ENCODE measurements at regions not wholly inside any gene's neighbourhood (a gene's known extent, or its start where the extent isn't known, plus 50 kb on each side); places are given as distances from the start of the nearest gene placed in this dataset.

DNA sequence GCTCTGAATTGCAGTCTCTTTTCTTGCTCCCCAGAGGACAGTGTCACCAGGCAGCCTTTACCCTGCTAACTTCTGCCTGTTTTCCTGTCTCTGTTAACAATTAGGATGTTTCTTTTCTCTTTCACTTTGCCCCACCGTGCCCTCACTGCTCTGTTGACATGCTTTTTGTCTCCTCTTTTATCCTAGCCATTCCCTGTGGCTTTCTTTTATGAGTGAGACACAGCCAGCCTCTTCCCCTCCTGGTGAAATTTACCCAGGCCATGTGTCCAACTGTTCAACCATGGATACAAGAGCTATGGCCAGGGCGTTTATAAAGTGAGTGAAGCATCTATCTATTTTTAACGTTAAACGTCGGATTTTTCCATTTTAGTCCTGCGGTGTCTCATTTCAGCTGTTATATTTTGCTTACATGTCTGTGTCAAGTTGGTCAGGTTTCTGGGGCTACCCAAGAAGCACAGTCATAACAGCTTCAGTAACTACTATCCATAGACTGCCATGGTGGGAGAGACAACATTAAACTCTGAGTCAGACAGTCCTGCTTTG lies 443.2 kb upstream of the AZI2 start:
- Histone ChIP-seq H3K27me3 (no peaks in the 10 kb centered on the region), H3K4me1 (no peaks in the 10 kb centered on the region), H3K9me3 (no peaks in the 10 kb centered on the region), H3K27ac (no peak overlapping the region), H3K4me3 (no peak overlapping the region), H3K36me3 (no peaks in the 10 kb centered on the region)
- ATAC-seq (no peak), DNase-seq (no peak)
- intact Hi-C loops (cut with DNase I): no loop called here
- no peak for TF ChIP-seq CTCF (IDR thresholded peaks at IDR 0.05)
- WGBS, 4 donors: 68 to 73% (median 70%) methylated on average over 6 of the region's 6 CpGs

- 80 to 87% (median 84%) methylated on average over 2 of the region's 2 CpGs for WGBS, 4 donors
- intact Hi-C loops (cut with DNase I): no loop called here
- no peak overlapping the region for H3K27ac ChIP-seq
- ATAC-seq (no peak), DNase-seq (no peak)
- H3K36me3 ChIP-seq: no peaks in the 10 kb centered on the region
- H3K4me3 ChIP-seq: no peak overlapping the region
- no peaks in the 10 kb centered on the region for H3K27me3 ChIP-seq
- no peaks in the 10 kb centered on the region for H3K9me3 ChIP-seq
- no peaks in the 10 kb centered on the region for H3K4me1 ChIP-seq
- TF ChIP-seq POLR2A (IDR thresholded peaks at IDR 0.05): no peak
Measured at GRCh38 chr3:28792604-28793003, 444.0 kb upstream of the AZI2 start.

- H3K36me3 ChIP-seq: no peaks in the 10 kb centered on the region
- no peaks in the 10 kb centered on the region for H3K27me3 ChIP-seq
- H3K27ac ChIP-seq: no peak overlapping the region
- TF ChIP-seq CTCF (IDR thresholded peaks at IDR 0.05): peak in 1 of 12 donors; percentile 10
- TF ChIP-seq POLR2A (IDR thresholded peaks at IDR 0.05): no peak
- no peak for ATAC-seq
- no peaks in the 10 kb centered on the region for H3K9me3 ChIP-seq
- 84 to 94% (median 87%) methylated on average over 4 of the region's 4 CpGs for WGBS, 4 donors
- no peak for DNase-seq
- no peak overlapping the region for H3K4me3 ChIP-seq
- no peaks in the 10 kb centered on the region for H3K4me1 ChIP-seq
- intact Hi-C loops (cut with DNase I): no loop called here
Measured at GRCh38 chr3:28799084-28799483, 450.5 kb upstream of the AZI2 start.

GRCh38 chr3:28800203-28800602 lies 451.6 kb upstream of the AZI2 start:
- WGBS, 4 donors: 88 to 98% (median 94%) methylated on average over 1 of the region's 1 CpG
- TF ChIP-seq CTCF (IDR thresholded peaks at IDR 0.05) (no peak), POLR2A (IDR thresholded peaks at IDR 0.05) (no peak)
- Histone ChIP-seq H3K27me3 (no peaks in the 10 kb centered on the region), H3K36me3 (no peaks in the 10 kb centered on the region), H3K9me3 (no peaks in the 10 kb centered on the region), H3K4me3 (no peak overlapping the region), H3K27ac (no peak overlapping the region), H3K4me1 (no peaks in the 10 kb centered on the region)
- intact Hi-C loops (cut with DNase I): no loop called here
- ATAC-seq (no peak), DNase-seq (no peak)

GRCh38 chr3:28808068-28808467 lies 459.4 kb upstream of the AZI2 start:
- intact Hi-C loops (cut with DNase I): no loop called here
- no peak overlapping the region for H3K4me3 ChIP-seq
- DNase-seq: no peak
- ATAC-seq: no peak
- H3K36me3 ChIP-seq: no peaks in the 10 kb centered on the region
- H3K4me1 ChIP-seq: no peaks in the 10 kb centered on the region
- TF ChIP-seq POLR2A (IDR thresholded peaks at IDR 0.05): no peak
- no peak for TF ChIP-seq CTCF (IDR thresholded peaks at IDR 0.05)
- H3K27me3 ChIP-seq: no peaks in the 10 kb centered on the region
- 78 to 84% (median 81%) methylated on average over 4 of the region's 4 CpGs for WGBS, 4 donors
- no peaks in the 10 kb centered on the region for H3K9me3 ChIP-seq
- H3K27ac ChIP-seq: no peak overlapping the region

Data from heart left ventricle (tissue), 16 donors.